ENCODE measurements at regions not wholly inside any gene's neighbourhood (a gene's known extent, or its start where the extent isn't known, plus 50 kb on each side); places are given as distances from the start of the nearest gene placed in this dataset.

GRCh38 chr2:177334940-177335543, 57.5 kb upstream of the AGPS start:
- H2BK20ac ChIP-seq (ENCODE audit: low read length) = no peak overlapping the region
- H2BK5ac ChIP-seq (ENCODE audit: low read depth, low read length) = no peak overlapping the region
- no peak overlapping the region for H4K91ac ChIP-seq (replicated peaks; ENCODE audit: insufficient read length, low read length)
- no peak overlapping the region for H2BK12ac ChIP-seq (ENCODE audit: low read depth, low read length)
- no peak overlapping the region for H2BK15ac ChIP-seq (ENCODE audit: low read length)
- no peak overlapping the region for H4K8ac ChIP-seq (ENCODE audit: extremely low read depth, insufficient read depth, low read length)
- H3K18ac ChIP-seq (ENCODE audit: extremely low read depth, low read length) = no peak overlapping the region
- no peaks in the 10 kb centered on the region for H3K79me2 ChIP-seq (ENCODE audit: control insufficient read depth in 1 of 2, insufficient read depth in 2 of 2, low read length in 2 of 2)
- no peak for DNase-seq (ENCODE audit: low read depth in 1 of 2, low spot score in 2 of 2)
- no peaks in the 10 kb centered on the region for H4K20me1 ChIP-seq (replicated peaks in 1 of 2; ENCODE audit: control insufficient read depth in 1 of 2, insufficient read depth in 2 of 2, low read length in 2 of 2)
- ChIA-PET POLR2A (ENCODE audit: partially characterized antibody) (interaction anchor here (3.1 kb wide), 1 partner anchor 171 kb away, joined by 10 read pairs; no protein-coding TSS in a partner anchor), CTCF (ENCODE audit: partially characterized antibody) (interaction anchor here (0.6 to 7.7 kb wide), 28 partner anchors 9 to 801 kb away, joined by 3 to 88 read pairs (median 5); partner anchors contain the start of gene AGPS)
- H3K23ac ChIP-seq (ENCODE audit: insufficient read length) = no peak overlapping the region
- no peak overlapping the region for H4K5ac ChIP-seq (ENCODE audit: insufficient read length, low read depth, low read length)
- H2AK5ac ChIP-seq (ENCODE audit: low read depth, low read length) = no peak overlapping the region
- H3K79me1 ChIP-seq (ENCODE audit: low read depth, low read length) = no peaks in the 10 kb centered on the region
- no peaks in the 10 kb centered on the region for H3K9me3 ChIP-seq (ENCODE audit: insufficient read depth in 2 of 2, low read depth in 1 of 2, low read length in 1 of 2)
- WGBS, 2 experiments (ENCODE audit: extremely low coverage in 1 of 2, insufficient coverage in 1 of 2, insufficient read length in 1 of 2, insufficient replicate concordance in 2 of 2, low coverage in 1 of 2, low lambda C conversion rate in 2 of 2, missing lambda C conversion rate in 1 of 2) = 48% methylated on average over 2 of the region's 2 CpGs; no CpG with 5 or more reads in 1 of the 2 experiments
- peaks cover 0 to 7% (median 3%) of the 10 kb centered on the region in 4 experiments; a peak in 3 of 7 replicates for H3K4me1 ChIP-seq (replicated peaks in 1 of 4; ENCODE audit: control insufficient read depth in 3 of 4, insufficient read depth in 4 of 4, low read length in 3 of 4)
- no peak overlapping the region for H3K56ac ChIP-seq (replicated peaks; ENCODE audit: insufficient read length, low read depth, low read length)
- no peak overlapping the region for H3K4me3 ChIP-seq (ENCODE audit: extremely low read depth in 1 of 4, insufficient read depth in 2 of 4, low read depth in 3 of 4, low read length in 4 of 4)
- H3K9ac ChIP-seq (replicated peaks in 1 of 4; ENCODE audit: extremely low read depth in 1 of 4, low read depth in 3 of 4, low read length in 3 of 4) = no peak overlapping the region
- FAIRE-seq = peak; percentile 92
- H3K36me3 ChIP-seq (ENCODE audit: control insufficient read depth in 2 of 4, insufficient read depth in 4 of 4, low read length in 3 of 4) = no peaks in the 10 kb centered on the region
- no peak overlapping the region for H2BK120ac ChIP-seq (replicated peaks; ENCODE audit: low read depth, low read length)
- no peaks in the 10 kb centered on the region for H3K27me3 ChIP-seq (replicated peaks in 1 of 4; ENCODE audit: control insufficient read depth in 3 of 4, extremely low read depth in 1 of 4, insufficient read depth in 3 of 4, low read length in 3 of 4)
- no peak overlapping the region for H3K4ac ChIP-seq (replicated peaks; ENCODE audit: insufficient read length, low read depth, low read length)
- no peak overlapping the region for H3K14ac ChIP-seq (ENCODE audit: insufficient read length)
- no peak overlapping the region for H3K27ac ChIP-seq (ENCODE audit: low read depth, low read length)
- no peak overlapping the region for H3K4me2 ChIP-seq (ENCODE audit: insufficient read depth in 1 of 2, low read depth in 2 of 2, low read length in 2 of 2)
- H2AFZ ChIP-seq (ENCODE audit: low read length) = no peak overlapping the region
- no peaks in the 10 kb centered on the region for H3K23me2 ChIP-seq (ENCODE audit: low read depth, low read length)
- TF ChIP-seq CREB1 (IDR thresholded peaks at IDR 0.05) = no peak
- peak; percentile 96 to 97 for TF ChIP-seq RAD21 (IDR thresholded peaks at IDR 0.05 in 1 of 2, conservative IDR thresholded peaks at IDR 0.05 in 1 of 2; ENCODE audit: low read depth in 2 of 2, low read length in 2 of 2)
- TF ChIP-seq EZH2 (IDR thresholded peaks at IDR 0.05; ENCODE audit: low read depth, low read length, severe bottlenecking) = no peak
- 0 out of 4 replicates have a peak, but pooled peaks of 1 of the 2 experiments have one; percentile 31 for TF ChIP-seq SIN3A (conservative IDR thresholded peaks at IDR 0.05 in 1 of 2, IDR thresholded peaks at IDR 0.05 in 1 of 2; ENCODE audit: low read depth in 1 of 2, low read length in 2 of 2)
- no peak for TF ChIP-seq TEAD4 (IDR thresholded peaks at IDR 0.05; ENCODE audit: low read depth, low read length)
- TF ChIP-seq YY1 (IDR thresholded peaks at IDR 0.05; ENCODE audit: low read depth, low read length) = peak; percentile 72; the same call in 1 of the 2 replicates
- TF ChIP-seq POLR2A (IDR thresholded peaks at IDR 0.05; ENCODE audit: control extremely low read depth in 1 of 2, low read depth in 2 of 2, low read length in 2 of 2) = no peak
- no peak for TF ChIP-seq KDM1A (IDR thresholded peaks at IDR 0.05; ENCODE audit: borderline replicate concordance, low read length)
- TF ChIP-seq CTBP2 (IDR thresholded peaks at IDR 0.05; ENCODE audit: borderline replicate concordance, insufficient read depth, insufficient read length, low read length) = no peak
- no peak for TF ChIP-seq POU5F1 (IDR thresholded peaks at IDR 0.05; ENCODE audit: low read depth, low read length)
